Neural cell (in vitro differentiated cells): ENCODE measurements at regions not wholly inside any gene's neighbourhood (a gene's known extent, or its start where the extent isn't known, plus 50 kb on each side); places are given as distances from the start of the nearest gene placed in this dataset.

Source experiments
- H2AFZ ChIP-seq: fragments of 200-600, 300-800 bp; sonication (generic), shearing (Covaris generic); 2 replicates; pipeline ENCODE4 v1.6.0; 2014; ENCODE audit warnings: low read depth, mild to moderate bottlenecking, antibody characterized with exemption, low read length, moderate library complexity
- H3F3A ChIP-seq: fragments of 200-600 bp; shearing (Covaris generic); 2 replicates; pipeline ENCODE4 v1.6.1; 2016; ENCODE audit warnings: mild to moderate bottlenecking, moderate library complexity, mixed read lengths, antibody characterized with exemption, low read length; ENCODE audit not compliant: insufficient read depth, poor library complexity, severe bottlenecking
- H3K27ac ChIP-seq: fragments of 200-600, 300-800 bp; sonication (generic), shearing (Covaris generic); 2 replicates; pipeline ENCODE4 v1.5.1; 2014; ENCODE audit warnings: mild to moderate bottlenecking, low read length, moderate library complexity
- H3K27me3 ChIP-seq: fragments of 300-800, 200-600 bp; sonication (generic), shearing (Covaris generic); 2 replicates; pipeline ENCODE4 v1.6.0; 2014; ENCODE audit warnings: mild to moderate bottlenecking, low read depth, low read length, moderate library complexity; ENCODE audit not compliant: insufficient read depth
- H3K36me3 ChIP-seq: fragments of 300-800, 200-600 bp; sonication (generic), shearing (Covaris generic); 2 replicates; pipeline ENCODE4 v1.5.1; 2014; ENCODE audit warnings: mild to moderate bottlenecking, antibody characterized with exemption, low read length, moderate library complexity; ENCODE audit not compliant: insufficient read depth
- H3K4me2 ChIP-seq: fragments of 300-800, 200-600 bp; sonication (generic), shearing (Covaris generic); 2 replicates; pipeline ENCODE4 v1.6.0; 2014; ENCODE audit warnings: mild to moderate bottlenecking, low read length
- H3K4me3 ChIP-seq: fragments of 300-800, 200-600 bp; sonication (generic), shearing (Covaris generic); 2 replicates; pipeline ENCODE4 v1.5.1; 2014; ENCODE audit warnings: mild to moderate bottlenecking, low read length, moderate library complexity
- H3K79me2 ChIP-seq: fragments of 200-600 bp; shearing (Covaris generic); replicated peaks from 2 replicates; pipeline ENCODE4 v1.6.0; 2014; ENCODE audit warnings: mild to moderate bottlenecking, low read length, moderate library complexity; ENCODE audit not compliant: insufficient read depth
- H3K9ac ChIP-seq: fragments of 300-800, 200-600 bp; sonication (generic), shearing (Covaris generic); 2 replicates; pipeline ENCODE4 v1.6.1; 2016; ENCODE audit warnings: mild to moderate bottlenecking, low read length, mixed read lengths
- H3K9me2 ChIP-seq: fragments of 200-600 bp; shearing (Covaris generic); 2 replicates; pipeline ENCODE4 v1.6.1; 2016; ENCODE audit warnings: mild to moderate bottlenecking, low read length, mixed read lengths; ENCODE audit not compliant: insufficient read depth
- H3K9me3 ChIP-seq: fragments of 200-600, 300-800 bp; sonication (generic), shearing (Covaris generic); 2 replicates; pipeline ENCODE4 v1.6.1; 2016; ENCODE audit warnings: mild to moderate bottlenecking, mixed run types, low read length, moderate library complexity, mixed read lengths
- H4K20me1 ChIP-seq: fragments of 200-600 bp; shearing (Covaris generic); 2 replicates; pipeline ENCODE4 v1.6.1; 2016; ENCODE audit warnings: mild to moderate bottlenecking, mixed run types; ENCODE audit not compliant: insufficient read depth
- CTCF ChIP-seq: fragments of 450-650 bp; IDR thresholded peaks from 2 replicates; pipeline ENCODE4 v1.5.1; 2014; ENCODE audit warnings: antibody characterized with exemption, mild to moderate bottlenecking, moderate library complexity; ENCODE audit not compliant: poor library complexity, severe bottlenecking
- EP300 ChIP-seq: fragments of 450-650 bp; conservative IDR thresholded peaks from 2 replicates; pipeline ENCODE4 v1.6.1; 2014; ENCODE audit warnings: antibody characterized with exemption, mild to moderate bottlenecking, moderate library complexity; ENCODE audit not compliant: poor library complexity, severe bottlenecking
- EZH2 ChIP-seq: fragments of 200-600, 300-800 bp; shearing (Covaris generic), sonication (generic); IDR thresholded peaks from 2 replicates; pipeline ENCODE4 v1.6.1; 2014; ENCODE audit warnings: antibody characterized with exemption, low read length, borderline replicate concordance, mild to moderate bottlenecking; ENCODE audit not compliant: insufficient read depth, poor library complexity, severe bottlenecking
- MXI1 ChIP-seq: fragments of 450-650 bp; conservative IDR thresholded peaks from 2 replicates; pipeline ENCODE4 v1.6.1; 2014; ENCODE audit warnings: antibody characterized with exemption, mild to moderate bottlenecking; ENCODE audit not compliant: poor library complexity, severe bottlenecking
- POLR2AphosphoS5 ChIP-seq: IDR thresholded peaks from 2 replicates; pipeline ENCODE4 v1.6.1; 2012
- RAD21 ChIP-seq: fragments of 450-650 bp; conservative IDR thresholded peaks from 2 replicates; pipeline ENCODE4 v1.6.1; 2014; ENCODE audit warnings: antibody characterized with exemption, mild to moderate bottlenecking, moderate library complexity
- REST ChIP-seq: IDR thresholded peaks from 2 replicates; pipeline ENCODE4 v1.6.1; 2012; ENCODE audit warnings: borderline replicate concordance
- SMC3 ChIP-seq: fragments of 450-650 bp; conservative IDR thresholded peaks from 2 replicates; pipeline ENCODE4 v1.6.1; 2014; ENCODE audit warnings: antibody characterized with exemption, mild to moderate bottlenecking, moderate library complexity; ENCODE audit not compliant: poor library complexity
- TAF1 ChIP-seq: IDR thresholded peaks from 2 replicates; pipeline ENCODE4 v1.6.1; 2012; ENCODE audit warnings: low read depth

GRCh38 chr13:84097148-84097547 is 214.9 kb upstream of the SLITRK1 start:
- H3F3A ChIP-seq, result no peaks in the 10 kb centered on the region
- H3K27ac ChIP-seq, result no peak overlapping the region
- H3K27me3 ChIP-seq, result no peaks in the 10 kb centered on the region
- H3K4me3 ChIP-seq, result no peak overlapping the region
- no peaks in the 10 kb centered on the region for H3K79me2 ChIP-seq
- no peaks in the 10 kb centered on the region for H3K36me3 ChIP-seq
- no peaks in the 10 kb centered on the region for H3K9me3 ChIP-seq
- TF ChIP-seq REST, result no peak
- no peak for TF ChIP-seq EP300
- no peak for TF ChIP-seq RAD21
- TF ChIP-seq CTCF, result no peak
- TF ChIP-seq POLR2AphosphoS5, result no peak
- TF ChIP-seq MXI1, result no peak
- TF ChIP-seq TAF1, result no peak
- no peak for TF ChIP-seq SMC3
- no peak for TF ChIP-seq EZH2
- no peak overlapping the region for H3K4me2 ChIP-seq
- no peak overlapping the region for H3K9ac ChIP-seq
- no peaks in the 10 kb centered on the region for H3K9me2 ChIP-seq
- no peaks in the 10 kb centered on the region for H4K20me1 ChIP-seq
- no peak overlapping the region for H2AFZ ChIP-seq

GRCh38 chr13:84096216-84096615 is 213.9 kb upstream of the SLITRK1 start:
- no peaks in the 10 kb centered on the region for H4K20me1 ChIP-seq
- no peak for TF ChIP-seq MXI1
- TF ChIP-seq CTCF, result no peak
- no peak for TF ChIP-seq RAD21
- TF ChIP-seq POLR2AphosphoS5, result no peak
- no peak for TF ChIP-seq EP300
- no peak for TF ChIP-seq SMC3
- no peak for TF ChIP-seq EZH2
- no peak for TF ChIP-seq TAF1
- no peak for TF ChIP-seq REST
- H3K27me3 ChIP-seq, result no peaks in the 10 kb centered on the region
- no peaks in the 10 kb centered on the region for H3K9me2 ChIP-seq
- no peak overlapping the region for H3K9ac ChIP-seq
- no peak overlapping the region for H2AFZ ChIP-seq
- H3K79me2 ChIP-seq, result no peaks in the 10 kb centered on the region
- no peaks in the 10 kb centered on the region for H3K9me3 ChIP-seq
- H3F3A ChIP-seq, result no peaks in the 10 kb centered on the region
- no peak overlapping the region for H3K27ac ChIP-seq
- H3K4me2 ChIP-seq, result no peak overlapping the region
- H3K36me3 ChIP-seq, result no peaks in the 10 kb centered on the region
- no peak overlapping the region for H3K4me3 ChIP-seq
